GM12891 (cell line): ENCODE measurements at regions not wholly inside any gene's neighbourhood (a gene's known extent, or its start where the extent isn't known, plus 50 kb on each side); places are given as distances from the start of the nearest gene placed in this dataset.

ENCODE experiments used
- POLR2A ChIP-seq: IDR thresholded peaks from 2 replicates; pipeline ENCODE4 v1.6.1; 2011; ENCODE audit warnings: low read depth, low read length, control low read depth
- POLR2AphosphoS5 ChIP-seq: IDR thresholded peaks from 2 replicates; pipeline ENCODE4 v1.6.1; 2011; ENCODE audit warnings: low read depth, low read length, control low read depth
- TAF1 ChIP-seq: IDR thresholded peaks from 2 replicates; pipeline ENCODE4 v1.6.1; 2011; ENCODE audit warnings: low read depth, low read length, control low read depth

DNA sequence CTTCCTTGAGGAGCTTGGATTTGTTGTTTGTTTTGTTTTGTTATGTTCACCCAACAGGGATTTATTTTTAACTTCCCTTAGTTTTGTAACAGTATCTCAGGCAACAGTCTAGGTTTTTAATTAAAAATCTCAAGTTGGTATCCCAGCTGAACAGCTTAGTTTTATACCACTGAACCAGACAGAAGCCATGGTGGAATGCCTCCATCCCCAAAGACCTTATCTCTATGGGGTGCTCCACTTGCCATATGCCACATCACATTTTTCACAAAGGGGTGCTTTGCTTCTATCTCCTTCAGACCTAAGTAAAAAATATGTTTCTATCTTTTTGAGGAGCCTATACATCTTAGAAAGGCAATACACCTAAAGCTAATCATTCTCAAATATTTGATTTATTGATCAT lies 715.8 kb upstream of the KIF2B start:
- TF ChIP-seq TAF1 (no peak), POLR2A (no peak), POLR2AphosphoS5 (no peak)
